HG02970 (cell line): ENCODE measurements at regions not wholly inside any gene's neighbourhood (a gene's known extent, or its start where the extent isn't known, plus 50 kb on each side); places are given as distances from the start of the nearest gene placed in this dataset.
"Not testable (repeated sequence)": the region's sequence is repeated elsewhere in the genome, so short reads cannot be mapped to it uniquely, and the experiment has no call there.

ENCODE experiments used
- ATAC-seq: cut with Tn5 transposase; IDR thresholded peaks from one replicate; pipeline ENCODE4 v1.9.1; 2021; ENCODE audit warnings: mild to moderate bottlenecking, moderate library complexity, moderate number of reproducible peaks; ENCODE audit not compliant: unreplicated experiment, low FRiP score

GRCh38 chr3:88991496-88991895 is 115.9 kb upstream of the EPHA3 start:
- ATAC-seq = no peak

DNA sequence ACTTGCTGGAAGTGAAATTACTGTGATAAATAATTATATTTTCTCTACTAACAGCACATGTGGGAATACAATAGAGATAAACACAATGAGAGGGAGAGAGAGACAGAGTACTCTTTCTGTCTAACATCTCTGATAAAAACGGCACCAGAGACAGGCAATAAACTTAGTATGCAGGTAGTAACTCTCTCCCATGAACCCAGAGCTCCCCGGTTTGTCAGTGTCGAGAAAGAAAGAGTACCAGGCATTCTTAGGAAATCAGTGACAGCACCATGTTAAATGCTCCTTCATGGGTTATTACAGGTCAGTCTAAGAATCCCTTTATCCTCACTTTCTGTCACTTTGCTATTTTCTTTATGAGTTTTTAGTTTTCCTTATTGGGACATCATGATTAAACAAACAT is 110.7 kb upstream of the EPHA3 start:
- ATAC-seq = no peak

DNA sequence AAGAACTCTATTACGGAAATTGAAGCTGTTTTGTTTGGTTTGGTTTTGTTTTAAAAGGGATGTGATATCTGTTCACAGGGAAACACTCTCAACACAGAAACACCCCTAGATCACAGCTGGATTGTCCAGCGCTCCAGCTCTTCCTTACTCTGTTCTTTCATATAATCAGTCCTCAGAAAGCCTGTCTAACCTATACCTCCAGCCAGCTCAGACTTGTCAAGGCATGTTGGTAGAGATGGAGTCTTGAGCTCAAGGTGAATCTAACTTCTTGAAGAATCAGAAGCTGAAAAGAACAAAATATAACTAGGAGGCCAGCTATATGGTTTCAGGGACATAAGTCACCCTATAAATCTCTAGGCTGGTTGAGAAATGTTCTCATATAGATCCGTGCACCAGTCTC is 110.2 kb upstream of the EPHA3 start:
- no peak for ATAC-seq

- ATAC-seq = no peak
These were observed 106.5 kb upstream of the EPHA3 start for GRCh38 chr3:89000886-89001285.

GRCh38 chr3:89002191-89002590 is 105.2 kb upstream of the EPHA3 start:
- no peak for ATAC-seq

- ATAC-seq = no peak
These were observed 93.9 kb upstream of the EPHA3 start for GRCh38 chr3:89013536-89013935.

- ATAC-seq = no peak
These were observed 89.9 kb upstream of the EPHA3 start for GRCh38 chr3:89017531-89017930.

DNA sequence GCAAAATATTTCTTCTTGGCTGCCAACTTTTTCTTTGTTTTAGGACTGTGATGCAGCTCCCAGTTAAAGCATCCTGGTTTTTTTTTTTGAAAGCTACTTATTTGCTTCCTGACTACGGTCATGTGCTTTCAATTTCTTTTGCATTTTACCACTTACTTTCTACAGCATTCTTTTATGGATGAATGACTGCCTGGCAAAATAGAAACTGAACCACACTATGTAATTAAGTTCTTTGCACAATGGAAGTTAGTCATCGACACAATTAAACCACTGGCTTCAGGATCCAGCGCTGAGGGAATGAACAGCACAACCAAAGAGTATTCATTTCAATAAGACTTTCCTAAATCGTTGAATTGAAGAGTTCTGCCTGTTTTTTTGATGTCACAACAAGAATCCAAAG is 82.2 kb upstream of the EPHA3 start:
- no peak for ATAC-seq

DNA sequence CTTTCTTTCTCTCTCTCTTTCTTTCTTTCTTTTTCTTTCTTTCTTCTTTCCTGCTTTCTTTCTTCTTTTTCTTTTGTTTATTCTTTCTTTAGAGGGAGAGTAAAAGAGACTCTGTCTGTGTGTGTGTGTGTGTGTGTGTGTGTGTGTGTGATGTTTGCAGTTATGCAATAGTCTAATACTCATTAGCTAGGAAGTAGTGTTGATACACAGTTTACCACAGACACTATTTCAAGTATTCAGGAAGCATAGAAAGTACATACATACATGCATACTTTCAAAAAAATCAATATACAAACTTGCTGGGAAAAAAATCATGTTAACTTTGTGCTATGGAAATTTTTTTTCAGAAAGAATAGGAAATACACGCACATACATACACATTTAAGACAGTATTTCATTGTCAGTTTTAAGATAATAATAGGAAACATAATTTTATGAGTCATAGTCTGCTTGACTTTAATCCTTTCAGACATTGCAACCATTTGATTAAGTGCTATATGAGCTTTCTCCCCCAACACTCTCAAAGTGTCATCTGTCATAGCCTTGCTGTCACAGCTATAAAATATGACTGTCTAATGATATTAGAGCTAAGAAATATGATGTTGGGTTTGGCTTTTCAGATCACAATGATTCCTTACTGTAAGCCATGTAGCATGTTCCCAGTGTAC is 74.9 kb upstream of the EPHA3 start:
- ATAC-seq = no peak

DNA sequence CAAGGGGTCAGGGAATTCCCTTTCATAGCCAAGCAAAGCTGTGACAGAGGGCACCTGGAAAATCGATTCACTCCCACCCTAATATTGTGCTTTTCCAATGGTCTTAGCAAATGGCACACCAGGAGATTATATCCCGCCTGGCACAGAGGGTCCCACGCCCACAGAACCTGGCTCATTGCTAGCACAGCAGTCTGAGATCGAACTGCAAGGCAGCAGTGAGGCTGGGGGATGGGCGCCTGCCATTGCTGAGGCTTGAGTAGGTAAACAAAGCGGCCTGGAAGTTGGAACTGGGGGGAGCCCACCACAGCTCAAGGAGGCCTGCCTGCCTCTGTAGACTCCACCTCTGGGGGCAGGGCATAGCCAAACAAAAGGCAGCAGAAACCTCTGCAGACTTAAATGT is 72.7 kb upstream of the EPHA3 start:
- ATAC-seq = not testable (repeated sequence)

- no peak for ATAC-seq
These were observed 68.6 kb upstream of the EPHA3 start for GRCh38 chr3:89038869-89039268.

GRCh38 chr3:89042236-89042835 is 65.1 kb upstream of the EPHA3 start:
- no peak for ATAC-seq

DNA sequence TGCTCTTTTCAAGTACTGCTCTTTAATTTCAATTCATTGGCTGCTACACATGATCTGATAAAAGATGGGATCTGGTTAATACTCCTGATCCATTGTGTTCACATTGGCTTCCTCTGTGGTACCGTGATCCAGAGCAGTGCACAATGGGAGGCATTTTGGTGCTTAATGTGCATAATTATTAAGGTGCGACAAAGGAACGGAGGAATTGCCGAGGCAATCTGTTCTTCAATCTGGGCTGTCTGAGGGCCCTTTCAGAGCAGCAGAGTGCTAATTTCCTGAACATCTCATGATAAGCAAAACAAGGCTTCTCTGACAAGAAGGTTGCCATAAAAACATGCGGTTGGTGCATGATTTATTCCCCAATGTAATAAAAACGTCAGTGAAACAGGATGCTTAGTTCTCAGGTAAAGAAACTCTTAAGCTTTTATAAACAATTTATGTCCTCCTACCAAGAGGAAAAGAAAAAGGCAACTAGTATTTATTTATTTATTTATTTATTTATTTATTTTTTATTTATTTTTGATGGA is 64.0 kb upstream of the EPHA3 start:
- no peak for ATAC-seq

DNA sequence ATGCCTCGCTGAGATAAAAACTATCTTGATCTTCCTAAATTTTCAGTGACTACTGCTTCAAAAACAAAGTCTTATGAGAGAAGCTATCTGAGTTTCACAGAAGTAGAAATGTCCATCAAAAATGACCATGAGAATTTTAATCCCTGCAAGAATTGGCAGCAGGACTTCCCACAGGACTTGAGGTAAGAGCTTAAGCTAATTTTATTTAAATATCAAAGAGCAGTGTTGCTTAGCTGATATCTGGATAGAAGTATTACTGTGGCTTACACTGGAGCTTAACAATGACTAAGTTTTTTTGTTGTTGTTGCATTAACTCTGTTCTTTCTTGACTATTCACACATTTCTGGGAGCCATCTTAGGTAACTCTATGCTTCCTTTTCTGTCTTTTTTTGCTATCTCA is 60.8 kb upstream of the EPHA3 start:
- ATAC-seq = no peak

DNA sequence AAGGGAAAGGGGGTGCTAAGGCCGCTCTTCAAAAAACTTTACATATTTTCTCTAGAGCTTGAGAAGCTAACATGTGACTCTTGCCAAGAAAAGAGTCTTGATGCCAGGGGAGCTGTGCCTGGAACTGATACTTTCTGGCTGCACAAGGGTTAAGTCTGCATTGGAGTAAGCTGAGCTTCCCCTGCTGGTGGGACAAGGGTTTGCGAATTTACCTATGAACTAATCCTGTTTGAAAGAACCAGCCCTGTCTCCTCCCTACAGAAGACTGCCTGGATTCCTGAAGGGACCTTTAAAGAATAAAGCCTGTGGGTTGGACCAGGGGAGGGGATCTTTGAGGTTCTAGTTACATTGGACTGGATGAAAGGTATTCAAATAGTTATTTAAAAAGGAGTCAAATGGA is 58.3 kb upstream of the EPHA3 start:
- ATAC-seq = no peak

- no peak for ATAC-seq
These were observed 55.0 kb upstream of the EPHA3 start for GRCh38 chr3:89052386-89052785.

DNA sequence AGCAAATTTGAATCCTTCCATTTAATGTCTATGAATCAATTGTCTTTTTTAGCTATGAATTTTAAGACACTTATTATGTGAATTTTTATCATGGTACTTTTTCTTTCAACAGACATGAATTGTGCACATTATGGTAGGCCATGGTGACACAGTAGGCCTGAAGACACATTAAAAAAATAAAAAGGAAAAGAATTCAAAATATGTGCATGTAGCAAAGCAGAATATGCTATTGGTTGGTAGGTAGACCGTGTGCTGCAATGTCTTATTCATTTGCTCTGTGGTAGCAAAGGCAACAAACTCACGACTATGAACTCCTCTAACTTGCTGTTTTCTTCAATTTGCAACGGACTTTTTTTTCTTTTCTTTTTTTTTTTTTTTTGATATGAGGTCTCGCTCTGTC is 50.0 kb upstream of the EPHA3 start:
- no peak for ATAC-seq
